Neuronal stem cell (in vitro differentiated cells): ENCODE measurements at regions not wholly inside any gene's neighbourhood (a gene's known extent, or its start where the extent isn't known, plus 50 kb on each side); places are given as distances from the start of the nearest gene placed in this dataset.

Source experiments
- DNase-seq: peaks from one replicate; pipeline ENCODE4 v3.0.0-alpha.2; 2013; ENCODE audit warnings: low spot score
- H2AFZ ChIP-seq: one replicate; pipeline ENCODE4 v1.6.1; 2013; ENCODE audit warnings: mild to moderate bottlenecking, low read length, inconsistent platforms
- H2AK5ac ChIP-seq: 2 replicates; pipeline ENCODE4 v1.6.1; 2013; ENCODE audit warnings: low read depth, mild to moderate bottlenecking, inconsistent platforms, low read length, moderate library complexity, mixed read lengths
- H2BK120ac ChIP-seq: 2 replicates; pipeline ENCODE4 v1.6.1; 2013; ENCODE audit warnings: low read depth, mild to moderate bottlenecking, inconsistent platforms, low read length, moderate library complexity, mixed read lengths
- H2BK12ac ChIP-seq: one replicate; pipeline ENCODE4 v1.6.1; 2013; ENCODE audit warnings: low read length, inconsistent platforms
- H2BK15ac ChIP-seq: 2 replicates; pipeline ENCODE4 v1.6.1; 2013; ENCODE audit warnings: mild to moderate bottlenecking, low read length, inconsistent platforms, mixed read lengths
- H2BK5ac ChIP-seq: one replicate; pipeline ENCODE4 v1.6.1; 2013; ENCODE audit warnings: inconsistent platforms, mild to moderate bottlenecking, low read length, moderate library complexity
- H3K14ac ChIP-seq: one replicate; pipeline ENCODE4 v1.6.1; 2013; ENCODE audit warnings: low read length, inconsistent platforms
- H3K18ac ChIP-seq: 2 replicates; pipeline ENCODE4 v1.6.1; 2013; ENCODE audit warnings: low read length, inconsistent platforms
- H3K23ac ChIP-seq: 2 replicates; pipeline ENCODE4 v1.6.1; 2013; ENCODE audit warnings: low read depth, mild to moderate bottlenecking, mixed read lengths, low read length, inconsistent platforms; ENCODE audit not compliant: poor library complexity
- H3K27ac ChIP-seq: replicated peaks from 3 replicates; pipeline ENCODE4 v1.5.1; 2013; ENCODE audit warnings: low read length, inconsistent platforms
- H3K27me3 ChIP-seq, 3 experiments: 2 replicates each; pipeline ENCODE4 v1.6.1; 2013; ENCODE audit warnings: low read length in 3 of 3, mild to moderate bottlenecking in 2 of 3, inconsistent platforms in 1 of 3, low read depth in 1 of 3, mixed read lengths in 1 of 3, moderate library complexity in 1 of 3; ENCODE audit not compliant: control insufficient read depth in 3 of 3, insufficient read depth in 3 of 3
- H3K36me3 ChIP-seq, 2 donors: replicated peaks in 1 of 2; 2 replicates each; pipeline ENCODE4 v1.6.1; 2013; ENCODE audit warnings: low read length in 2 of 2; ENCODE audit not compliant: control insufficient read depth in 2 of 2, insufficient read depth in 2 of 2
- H3K4ac ChIP-seq: 2 replicates; pipeline ENCODE4 v1.6.1; 2013; ENCODE audit warnings: inconsistent platforms, mild to moderate bottlenecking, low read length, moderate library complexity
- H3K4me1 ChIP-seq, 2 donors: 1 replicate in 1 of 2; 2 replicates in 1 of 2; pipeline ENCODE4 v1.6.1; 2013; ENCODE audit warnings: low read length in 2 of 2, low read depth in 1 of 2; ENCODE audit not compliant: control insufficient read depth in 2 of 2, insufficient read depth in 1 of 2
- H3K4me2 ChIP-seq: one replicate; pipeline ENCODE4 v1.6.1; 2013; ENCODE audit warnings: mild to moderate bottlenecking, low read length, inconsistent platforms; ENCODE audit not compliant: insufficient read depth, poor library complexity, severe bottlenecking
- H3K4me3 ChIP-seq, 2 donors: 2 replicates each; pipeline ENCODE4 v1.5.1; 2013; ENCODE audit warnings: low read length in 2 of 2, mild to moderate bottlenecking in 2 of 2, inconsistent platforms in 1 of 2, moderate library complexity in 1 of 2
- H3K79me1 ChIP-seq: one replicate; pipeline ENCODE4 v1.6.1; 2013; ENCODE audit warnings: low read depth, mild to moderate bottlenecking, inconsistent platforms, low read length, moderate library complexity
- H3K9ac ChIP-seq: one replicate; pipeline ENCODE4 v1.6.1; 2013; ENCODE audit warnings: mild to moderate bottlenecking, low read depth, low read length, inconsistent platforms; ENCODE audit not compliant: poor library complexity
- H3K9me3 ChIP-seq, 2 donors: replicated peaks in 1 of 2; 2 replicates each; pipeline versions ENCODE3 to v1.6.1; 2013; ENCODE audit warnings: low read length in 2 of 2, mild to moderate bottlenecking in 2 of 2, inconsistent platforms in 1 of 2, low read depth in 1 of 2, mixed read lengths in 1 of 2, moderate library complexity in 1 of 2; ENCODE audit not compliant: control insufficient read depth in 2 of 2, insufficient read depth in 1 of 2
- H4K8ac ChIP-seq: one replicate; pipeline ENCODE4 v1.6.1; 2013; ENCODE audit warnings: low read depth, mild to moderate bottlenecking, inconsistent platforms, low read length, moderate library complexity
- H4K91ac ChIP-seq: one replicate; pipeline ENCODE4 v1.6.1; 2013; ENCODE audit warnings: low read length, low read depth, mild to moderate bottlenecking, inconsistent platforms; ENCODE audit not compliant: poor library complexity
- WGBS, 2 donors: extraction: QIAGEN DNeasy Blood & Tissue Kit; methylation state at CpG; one replicate each; pipeline ENCODE4 v1.1.7; 2013; ENCODE audit warnings: missing lambda C conversion rate in 2 of 2, mixed read lengths in 1 of 2; ENCODE audit not compliant: insufficient read length in 2 of 2, insufficient replicate concordance in 1 of 2; ENCODE audit errors: extremely low coverage in 2 of 2; 5-methylcytosine and 5-hydroxymethylcytosine counted together

- no peak overlapping the region for H2AK5ac ChIP-seq
- H2AFZ ChIP-seq = no peak overlapping the region
- no peak overlapping the region for H2BK15ac ChIP-seq
- no peaks in the 10 kb centered on the region for H3K27me3 ChIP-seq
- no peaks in the 10 kb centered on the region for H3K79me1 ChIP-seq
- no peak overlapping the region for H3K18ac ChIP-seq
- no peak overlapping the region for H3K4me3 ChIP-seq
- no peaks in the 10 kb centered on the region for H3K36me3 ChIP-seq
- no peak overlapping the region for H4K8ac ChIP-seq
- no peak for DNase-seq
- no peak overlapping the region for H3K9ac ChIP-seq
- H3K23ac ChIP-seq = no peak overlapping the region
- H3K9me3 ChIP-seq = peaks cover 7 to 45% of the 10 kb centered on the region in 2 donors
- no peak overlapping the region for H3K27ac ChIP-seq
- no peak overlapping the region for H2BK12ac ChIP-seq
- no CpG with 5 or more reads among the region's 1 CpG for WGBS, 2 donors
- H4K91ac ChIP-seq = no peak overlapping the region
- no peak overlapping the region for H3K14ac ChIP-seq
- no peak overlapping the region for H3K4me2 ChIP-seq
- H3K4me1 ChIP-seq = no peaks in the 10 kb centered on the region
- H2BK120ac ChIP-seq = no peak overlapping the region
- H3K4ac ChIP-seq = no peak overlapping the region
- no peak overlapping the region for H2BK5ac ChIP-seq
These were observed 329.6 kb upstream of the RGMB start for GRCh38 chr5:98443881-98444280.

- Histone ChIP-seq H3K79me1 (no peaks in the 10 kb centered on the region), H3K23ac (no peak overlapping the region), H3K36me3 (no peaks in the 10 kb centered on the region), H3K4me3 (no peak overlapping the region), H2AFZ (no peak overlapping the region), H3K4me2 (no peak overlapping the region), H2BK15ac (no peak overlapping the region), H2BK120ac (no peak overlapping the region), H3K27me3 (no peaks in the 10 kb centered on the region), H3K4ac (no peak overlapping the region), H3K18ac (no peak overlapping the region), H3K9ac (no peak overlapping the region), H4K8ac (no peak overlapping the region), H2BK5ac (no peak overlapping the region), H3K9me3 (peaks cover 2 to 17% of the 10 kb centered on the region in 2 donors), H3K27ac (no peak overlapping the region), H3K14ac (no peak overlapping the region), H4K91ac (no peak overlapping the region), H2AK5ac (no peak overlapping the region), H3K4me1 (no peaks in the 10 kb centered on the region), H2BK12ac (no peak overlapping the region)
- WGBS, 2 donors = no CpG with 5 or more reads among the region's 1 CpG
- DNase-seq = no peak
These were observed 320.2 kb upstream of the RGMB start for GRCh38 chr5:98453296-98453695.

DNA sequence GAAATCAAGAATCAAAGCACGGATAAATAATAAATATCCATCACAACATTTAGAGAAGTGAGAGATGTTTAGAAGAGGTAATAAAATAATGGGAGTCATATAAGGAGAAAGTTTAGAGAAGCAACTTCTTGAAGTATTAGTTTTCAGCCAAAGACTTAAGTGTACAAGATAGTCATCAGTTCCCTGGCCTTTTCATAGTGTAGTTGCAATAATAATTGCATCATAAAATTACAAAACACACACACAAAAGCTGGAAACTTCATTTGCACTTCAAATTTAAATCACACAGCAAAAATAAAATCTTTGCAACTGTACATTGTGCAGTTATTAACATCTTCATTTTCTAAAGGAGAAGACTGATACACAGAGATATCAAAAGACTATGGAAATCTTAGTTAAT is 319.1 kb upstream of the RGMB start:
- Histone ChIP-seq H2AK5ac (no peak overlapping the region), H2BK5ac (no peak overlapping the region), H3K4me1 (no peaks in the 10 kb centered on the region), H3K9me3 (peaks cover 0 to 6% of the 10 kb centered on the region in 2 donors), H2AFZ (no peak overlapping the region), H3K4ac (no peak overlapping the region), H3K27ac (no peak overlapping the region), H3K79me1 (no peaks in the 10 kb centered on the region), H3K23ac (no peak overlapping the region), H3K27me3 (no peaks in the 10 kb centered on the region), H4K8ac (no peak overlapping the region), H3K9ac (no peak overlapping the region), H3K14ac (no peak overlapping the region), H4K91ac (no peak overlapping the region), H3K36me3 (no peaks in the 10 kb centered on the region), H2BK15ac (no peak overlapping the region), H3K18ac (no peak overlapping the region), H3K4me2 (no peak overlapping the region), H3K4me3 (no peak overlapping the region), H2BK120ac (no peak overlapping the region), H2BK12ac (no peak overlapping the region)
- DNase-seq = no peak
- WGBS, 2 donors = no CpG with 5 or more reads among the region's 1 CpG

DNA sequence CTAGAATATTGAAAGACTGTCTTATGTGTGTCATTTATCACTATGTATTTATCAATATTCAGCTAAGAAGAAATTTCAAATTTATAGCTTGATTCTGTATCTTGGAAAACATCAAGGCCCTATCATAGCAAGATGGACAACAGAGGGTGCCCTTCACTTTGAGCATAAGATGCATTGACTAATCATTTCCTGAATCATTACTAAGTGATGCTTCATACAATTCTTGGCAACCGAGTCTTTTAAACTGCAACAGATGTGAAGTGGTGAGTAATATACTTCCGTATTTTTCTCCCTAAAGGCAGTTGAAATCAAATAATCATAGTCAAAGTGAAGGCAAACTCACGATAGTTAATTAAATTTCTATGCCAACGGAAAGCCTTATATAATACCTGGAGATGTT is 318.6 kb upstream of the RGMB start:
- H3K23ac ChIP-seq = no peak overlapping the region
- H4K8ac ChIP-seq = no peak overlapping the region
- no peak overlapping the region for H3K4me3 ChIP-seq
- H3K4me2 ChIP-seq = no peak overlapping the region
- WGBS, 2 donors = no CpG with 5 or more reads among the region's 4 CpGs
- H3K4ac ChIP-seq = no peak overlapping the region
- H2BK15ac ChIP-seq = no peak overlapping the region
- no peak overlapping the region for H3K27ac ChIP-seq
- H4K91ac ChIP-seq = no peak overlapping the region
- no peaks in the 10 kb centered on the region for H3K4me1 ChIP-seq
- peaks cover 0 to 4% of the 10 kb centered on the region in 2 donors for H3K9me3 ChIP-seq
- no peaks in the 10 kb centered on the region for H3K27me3 ChIP-seq
- no peak overlapping the region for H2AFZ ChIP-seq
- H3K9ac ChIP-seq = no peak overlapping the region
- H2BK120ac ChIP-seq = no peak overlapping the region
- H3K18ac ChIP-seq = no peak overlapping the region
- no peak overlapping the region for H2BK5ac ChIP-seq
- H3K79me1 ChIP-seq = no peaks in the 10 kb centered on the region
- no peak overlapping the region for H3K14ac ChIP-seq
- no peak overlapping the region for H2BK12ac ChIP-seq
- DNase-seq = no peak
- H2AK5ac ChIP-seq = no peak overlapping the region
- no peaks in the 10 kb centered on the region for H3K36me3 ChIP-seq
